ENCODE measurements at regions not wholly inside any gene's neighbourhood (a gene's known extent, or its start where the extent isn't known, plus 50 kb on each side); places are given as distances from the start of the nearest gene placed in this dataset.

DNA sequence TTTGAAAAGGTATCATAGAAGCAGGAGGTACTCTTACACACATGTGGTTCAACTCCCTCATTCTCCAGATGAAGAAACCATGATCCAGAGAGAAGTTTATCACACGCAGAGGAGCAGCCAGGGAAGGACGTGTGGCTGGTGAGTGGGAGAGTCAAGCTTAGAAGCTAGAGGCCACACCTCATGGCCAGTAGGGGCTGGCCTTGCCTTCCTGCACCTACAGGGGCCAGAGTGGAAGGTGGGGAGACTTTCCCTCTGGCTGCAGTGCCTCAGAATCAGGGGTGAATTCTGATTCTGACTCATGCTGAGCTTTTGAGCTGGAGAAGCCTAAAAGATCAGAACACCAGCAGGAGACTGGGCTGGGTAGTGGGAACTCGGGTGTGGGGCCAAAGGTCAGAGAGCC is 1067.9 kb downstream of the BCL11B start:
- TF ChIP-seq, protein P1, sequence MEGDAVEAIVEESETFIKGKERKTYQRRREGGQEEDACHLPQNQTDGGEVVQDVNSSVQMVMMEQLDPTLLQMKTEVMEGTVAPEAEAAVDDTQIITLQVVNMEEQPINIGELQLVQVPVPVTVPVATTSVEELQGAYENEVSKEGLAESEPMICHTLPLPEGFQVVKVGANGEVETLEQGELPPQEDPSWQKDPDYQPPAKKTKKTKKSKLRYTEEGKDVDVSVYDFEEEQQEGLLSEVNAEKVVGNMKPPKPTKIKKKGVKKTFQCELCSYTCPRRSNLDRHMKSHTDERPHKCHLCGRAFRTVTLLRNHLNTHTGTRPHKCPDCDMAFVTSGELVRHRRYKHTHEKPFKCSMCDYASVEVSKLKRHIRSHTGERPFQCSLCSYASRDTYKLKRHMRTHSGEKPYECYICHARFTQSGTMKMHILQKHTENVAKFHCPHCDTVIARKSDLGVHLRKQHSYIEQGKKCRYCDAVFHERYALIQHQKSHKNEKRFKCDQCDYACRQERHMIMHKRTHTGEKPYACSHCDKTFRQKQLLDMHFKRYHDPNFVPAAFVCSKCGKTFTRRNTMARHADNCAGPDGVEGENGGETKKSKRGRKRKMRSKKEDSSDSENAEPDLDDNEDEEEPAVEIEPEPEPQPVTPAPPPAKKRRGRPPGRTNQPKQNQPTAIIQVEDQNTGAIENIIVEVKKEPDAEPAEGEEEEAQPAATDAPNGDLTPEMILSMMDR (IDR thresholded peaks at IDR 0.05; ENCODE audit: poor library complexity): no peak
- TF ChIP-seq EZH2 (IDR thresholded peaks at IDR 0.05; ENCODE audit: borderline replicate concordance) (no peak), EZH2phosphoT487 (IDR thresholded peaks at IDR 0.05; ENCODE audit: low read depth, severe bottlenecking, unreplicated experiment) (no peak)
